Central memory CD8-positive, alpha-beta T cell (primary cell): ENCODE measurements at regions not wholly inside any gene's neighbourhood (a gene's known extent, or its start where the extent isn't known, plus 50 kb on each side); places are given as distances from the start of the nearest gene placed in this dataset.

ENCODE experiments used
- ATAC-seq: fragments of 150-1000 bp; cut with Tn5 transposase; replicated peaks from 2 replicates; pipeline ENCODE4 v1.10.0; 2022; ENCODE audit warnings: mild to moderate bottlenecking, moderate FRiP score, moderate number of reproducible peaks; ENCODE audit not compliant: poor library complexity, severe bottlenecking; ENCODE audit errors: extremely low read depth
- DNase-seq, 2 donors: peaks; one replicate each; pipeline ENCODE4 v3.0.0; 2021; ENCODE audit warnings: low spot score in 2 of 2
- H3K27ac Mint-ChIP-seq: one replicate; pipeline ENCODE4 v1.8.0; 2022; ENCODE audit warnings: low read depth, mild to moderate bottlenecking, moderate library complexity, mixed read lengths
- H3K27me3 Mint-ChIP-seq: one replicate; pipeline ENCODE4 v1.8.0; 2022; ENCODE audit warnings: mixed read lengths
- H3K36me3 Mint-ChIP-seq: one replicate; pipeline ENCODE4 v1.8.0; 2022; ENCODE audit warnings: mild to moderate bottlenecking, moderate library complexity, mixed read lengths; ENCODE audit not compliant: insufficient read depth
- H3K4me1 Mint-ChIP-seq: one replicate; pipeline ENCODE4 v1.8.0; 2022; ENCODE audit warnings: mixed read lengths
- H3K4me3 Mint-ChIP-seq: one replicate; pipeline ENCODE4 v1.8.0; 2022; ENCODE audit warnings: mild to moderate bottlenecking, moderate library complexity, mixed read lengths
- H3K9me3 Mint-ChIP-seq: one replicate; pipeline ENCODE4 v1.8.0; 2022; ENCODE audit warnings: mixed read lengths

GRCh38 chr7:128162666-128163065, 78.4 kb upstream of the LEP start:
- H3K36me3 Mint-ChIP-seq: no peaks in the 10 kb centered on the region
- ATAC-seq (no peak), DNase-seq (no peak)
- H3K27me3 Mint-ChIP-seq: peaks cover 88% of the 10 kb centered on the region
- H3K4me3 Mint-ChIP-seq: no peak overlapping the region
- no peak overlapping the region for H3K27ac Mint-ChIP-seq
- H3K9me3 Mint-ChIP-seq: no peaks in the 10 kb centered on the region
- peaks cover 5% of the 10 kb centered on the region for H3K4me1 Mint-ChIP-seq

DNA sequence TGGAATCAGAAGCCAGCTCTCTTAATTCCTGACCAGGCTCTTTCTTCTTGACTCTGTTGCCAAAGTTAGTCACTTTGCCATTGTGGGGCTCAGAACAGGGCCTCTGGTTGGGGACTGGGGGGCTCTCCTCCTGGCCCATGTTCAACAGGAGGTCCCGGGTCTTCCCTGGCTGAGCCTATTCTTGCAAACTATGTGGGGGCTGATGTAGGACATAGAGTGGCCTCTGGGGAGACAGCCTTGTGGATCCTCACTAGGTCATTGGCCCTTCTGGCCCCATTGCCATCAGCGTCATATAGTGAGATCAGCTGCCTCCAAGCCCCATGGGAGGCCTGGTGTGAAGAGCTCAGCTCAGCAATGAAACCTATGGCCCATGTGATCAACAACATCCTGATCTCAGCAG, 77.6 kb upstream of the LEP start:
- Mint-ChIP-seq H3K4me1 (peaks cover 11% of the 10 kb centered on the region), H3K27ac (no peak overlapping the region), H3K9me3 (no peaks in the 10 kb centered on the region), H3K4me3 (no peak overlapping the region), H3K36me3 (no peaks in the 10 kb centered on the region), H3K27me3 (peaks cover 88% of the 10 kb centered on the region)
- DNase-seq (no peak), ATAC-seq (no peak)

DNA sequence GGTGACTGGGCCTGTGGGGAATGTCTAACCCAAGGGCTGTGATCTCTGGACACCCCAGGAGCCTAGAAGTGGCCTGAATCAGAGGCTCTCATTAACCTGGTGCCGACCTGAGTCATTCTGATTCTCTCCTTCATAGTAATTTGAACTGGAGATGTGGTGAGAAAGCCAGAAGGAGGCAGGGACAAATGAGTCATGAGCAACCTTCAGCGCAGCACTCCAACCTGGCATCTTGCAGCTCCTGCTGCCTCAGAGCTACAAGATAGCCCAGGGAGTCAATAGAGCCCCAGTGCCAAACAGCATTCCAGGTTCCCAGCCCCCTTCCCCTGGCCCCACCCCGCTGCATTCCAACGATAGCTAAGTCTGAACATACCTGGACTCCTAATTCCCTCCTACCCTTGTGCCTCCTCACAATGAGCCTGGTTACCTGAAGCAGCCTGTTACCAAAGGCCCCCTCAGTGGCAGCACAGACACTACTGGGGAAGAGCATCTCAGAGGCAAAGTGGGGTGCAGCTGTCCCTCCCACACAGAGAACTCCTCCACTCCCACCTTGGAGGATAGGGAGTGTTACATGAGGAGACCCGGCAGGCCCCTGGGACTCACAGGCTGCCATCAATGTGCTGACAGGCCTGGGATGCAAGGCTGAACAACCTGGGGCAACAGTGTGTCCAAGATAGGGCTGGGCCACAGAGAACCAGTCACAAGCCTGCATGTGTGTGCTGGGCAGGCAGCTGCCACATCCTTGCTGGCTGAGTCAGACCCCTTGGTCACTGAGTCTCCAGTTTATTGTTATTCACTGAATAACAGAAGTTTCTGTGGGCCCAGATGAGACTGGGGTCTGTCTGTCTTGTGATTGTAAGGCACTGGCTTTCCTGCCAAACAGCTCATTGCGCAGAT, 76.8 kb upstream of the LEP start:
- H3K4me1 Mint-ChIP-seq: peaks cover 18% of the 10 kb centered on the region
- H3K27ac Mint-ChIP-seq: no peak overlapping the region
- no peak overlapping the region for H3K4me3 Mint-ChIP-seq
- no peaks in the 10 kb centered on the region for H3K36me3 Mint-ChIP-seq
- DNase-seq (no peak), ATAC-seq (no peak)
- peaks cover 90% of the 10 kb centered on the region for H3K27me3 Mint-ChIP-seq
- no peaks in the 10 kb centered on the region for H3K9me3 Mint-ChIP-seq

GRCh38 chr7:128164955-128165670, 76.0 kb upstream of the LEP start:
- no peaks in the 10 kb centered on the region for H3K36me3 Mint-ChIP-seq
- H3K4me1 Mint-ChIP-seq: peaks cover 24% of the 10 kb centered on the region
- DNase-seq (no peak), ATAC-seq (no peak)
- H3K4me3 Mint-ChIP-seq: peak overlapping the region; percentile 67
- no peak overlapping the region for H3K27ac Mint-ChIP-seq
- no peaks in the 10 kb centered on the region for H3K9me3 Mint-ChIP-seq
- peaks cover 90% of the 10 kb centered on the region for H3K27me3 Mint-ChIP-seq

GRCh38 chr7:128165927-128166420, 75.1 kb upstream of the LEP start:
- Mint-ChIP-seq H3K4me3 (peak overlapping the region; percentile 67), H3K27me3 (peaks cover 90% of the 10 kb centered on the region), H3K36me3 (no peaks in the 10 kb centered on the region), H3K27ac (no peak overlapping the region), H3K9me3 (no peaks in the 10 kb centered on the region), H3K4me1 (peaks cover 24% of the 10 kb centered on the region)
- ATAC-seq (no peak), DNase-seq (no peak)

GRCh38 chr7:128166603-128167041, 74.5 kb upstream of the LEP start:
- DNase-seq: no peak
- Mint-ChIP-seq H3K27me3 (peaks cover 88% of the 10 kb centered on the region), H3K4me3 (peak overlapping the region; percentile 67), H3K4me1 (peaks cover 24% of the 10 kb centered on the region), H3K36me3 (no peaks in the 10 kb centered on the region), H3K27ac (no peak overlapping the region), H3K9me3 (no peaks in the 10 kb centered on the region)
- peak; percentile 22 for ATAC-seq

- no peaks in the 10 kb centered on the region for H3K36me3 Mint-ChIP-seq
- H3K27ac Mint-ChIP-seq: no peak overlapping the region
- H3K9me3 Mint-ChIP-seq: no peaks in the 10 kb centered on the region
- peaks cover 83% of the 10 kb centered on the region for H3K27me3 Mint-ChIP-seq
- H3K4me1 Mint-ChIP-seq: peaks cover 24% of the 10 kb centered on the region
- H3K4me3 Mint-ChIP-seq: peak overlapping the region; percentile 67
- DNase-seq (no peak), ATAC-seq (peak; percentile 17)
These were observed 73.9 kb upstream of the LEP start for GRCh38 chr7:128167042-128167701.

DNA sequence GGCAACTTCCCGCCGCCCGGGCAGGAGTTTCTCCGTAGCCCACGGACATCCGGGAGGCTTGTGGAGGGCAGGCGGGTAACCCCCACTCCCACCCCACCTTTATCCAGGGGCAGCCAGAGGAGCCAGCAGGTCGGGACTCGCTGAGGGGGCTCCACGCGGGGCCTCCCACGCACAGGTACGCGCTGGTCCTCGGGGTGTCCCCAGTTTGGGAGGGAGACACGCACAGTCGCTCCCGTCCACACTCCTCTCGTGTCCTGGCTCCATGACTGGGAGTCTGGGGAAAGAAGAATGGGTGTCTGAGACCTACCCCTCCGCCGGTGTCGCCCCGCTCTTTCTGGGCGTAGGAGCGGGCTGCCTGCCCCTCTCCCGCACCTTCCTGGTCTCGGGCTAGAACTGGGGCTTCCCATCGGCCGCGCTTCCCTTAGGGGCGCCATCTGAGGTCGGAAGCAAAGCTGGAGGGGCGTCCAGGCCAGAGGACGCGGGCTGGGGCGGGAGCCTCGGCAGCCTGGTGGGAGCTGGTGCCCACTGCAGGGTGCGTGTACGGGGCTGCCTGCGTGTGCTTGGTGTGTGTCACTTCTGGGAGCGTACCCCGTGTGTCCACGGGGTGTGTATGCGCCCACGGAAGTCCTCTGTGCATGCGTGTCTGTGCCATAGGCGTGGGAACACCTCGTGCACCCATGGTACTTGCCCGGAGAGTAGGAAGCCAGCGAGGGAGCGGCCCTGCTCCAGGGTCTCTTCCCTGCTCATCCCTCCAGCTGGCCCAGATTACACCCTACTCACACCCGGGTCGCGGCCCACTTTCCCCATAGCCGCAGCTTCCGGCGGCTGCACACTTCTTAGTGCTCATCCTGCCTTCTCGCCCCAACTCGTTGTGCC, 73.0 kb upstream of the LEP start:
- Mint-ChIP-seq H3K4me1 (peaks cover 24% of the 10 kb centered on the region), H3K27me3 (peaks cover 74% of the 10 kb centered on the region), H3K36me3 (no peaks in the 10 kb centered on the region), H3K9me3 (no peaks in the 10 kb centered on the region), H3K27ac (no peak overlapping the region), H3K4me3 (peak overlapping the region; percentile 67)
- DNase-seq: no peak
- ATAC-seq: no peak

DNA sequence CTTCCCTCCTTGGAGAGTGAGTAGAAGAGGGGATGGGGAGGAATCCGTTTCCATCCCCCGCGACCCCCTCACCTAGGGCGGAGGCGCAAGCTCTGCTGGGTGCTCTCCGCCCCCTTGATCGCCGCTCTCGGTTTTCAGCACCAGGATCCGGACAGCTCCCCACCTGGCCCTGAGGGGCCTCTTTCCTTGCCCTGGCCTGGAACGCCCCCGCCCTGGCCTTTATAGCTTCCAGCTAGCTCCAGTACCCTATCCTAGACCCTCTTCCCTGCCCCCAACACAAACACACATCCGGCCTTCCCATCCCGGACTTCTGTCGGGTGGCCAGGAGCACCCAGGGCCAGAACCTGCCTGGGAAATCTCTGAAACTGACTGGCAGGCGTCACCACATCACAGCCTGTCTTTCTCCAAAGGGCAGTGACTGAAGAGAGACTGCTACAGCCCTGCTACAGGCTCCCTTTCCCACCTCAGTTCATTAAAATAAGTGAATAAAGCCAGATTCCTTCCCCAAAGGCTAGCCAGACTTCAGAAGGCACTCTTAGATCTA, 72.3 kb upstream of the LEP start:
- Mint-ChIP-seq H3K9me3 (no peaks in the 10 kb centered on the region), H3K36me3 (no peaks in the 10 kb centered on the region), H3K4me3 (peak overlapping the region; percentile 67), H3K27me3 (peaks cover 67% of the 10 kb centered on the region), H3K4me1 (peaks cover 24% of the 10 kb centered on the region), H3K27ac (no peak overlapping the region)
- DNase-seq: no peak
- ATAC-seq: no peak

- DNase-seq: no peak
- Mint-ChIP-seq H3K4me3 (no peak overlapping the region), H3K4me1 (peaks cover 24% of the 10 kb centered on the region), H3K27me3 (peaks cover 65% of the 10 kb centered on the region), H3K9me3 (no peaks in the 10 kb centered on the region), H3K36me3 (no peaks in the 10 kb centered on the region), H3K27ac (no peak overlapping the region)
- ATAC-seq: no peak
These were observed 70.6 kb upstream of the LEP start for GRCh38 chr7:128170461-128170860.

- no peak overlapping the region for H3K27ac Mint-ChIP-seq
- no peaks in the 10 kb centered on the region for H3K9me3 Mint-ChIP-seq
- no peaks in the 10 kb centered on the region for H3K36me3 Mint-ChIP-seq
- peaks cover 23% of the 10 kb centered on the region for H3K4me1 Mint-ChIP-seq
- peaks cover 58% of the 10 kb centered on the region for H3K27me3 Mint-ChIP-seq
- DNase-seq (no peak), ATAC-seq (no peak)
- H3K4me3 Mint-ChIP-seq: no peak overlapping the region
These were observed 69.6 kb upstream of the LEP start for GRCh38 chr7:128171342-128171918.
